ENCODE measurements at regions not wholly inside any gene's neighbourhood (a gene's known extent, or its start where the extent isn't known, plus 50 kb on each side); places are given as distances from the start of the nearest gene placed in this dataset.

DNA sequence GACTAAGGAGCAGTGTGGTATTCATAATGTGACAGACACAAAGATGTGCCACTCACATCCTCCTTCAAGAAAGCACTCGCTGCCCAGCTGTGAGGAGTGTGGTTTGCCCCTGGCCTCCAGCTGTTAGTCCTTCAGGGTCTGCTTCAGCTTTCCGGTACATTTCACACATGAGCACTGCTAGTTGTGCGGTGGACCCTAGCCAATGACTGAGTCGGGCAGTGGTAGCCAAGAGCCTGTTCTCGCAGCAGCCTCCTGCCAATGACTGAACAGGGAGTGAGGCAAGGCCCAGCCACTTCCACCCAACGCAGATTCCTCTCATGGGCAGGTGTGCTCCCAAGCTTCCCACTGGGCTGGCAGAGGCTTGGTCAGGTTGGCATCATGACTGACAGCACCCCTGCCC lies 254.3 kb downstream of the RBM43 start:
- peak; percentile 70 for DNase-seq (ENCODE audit: missing footprints)
- intact Hi-C loops (cut with DNase I): no loop called here
- ATAC-seq: peak; percentile 46

DNA sequence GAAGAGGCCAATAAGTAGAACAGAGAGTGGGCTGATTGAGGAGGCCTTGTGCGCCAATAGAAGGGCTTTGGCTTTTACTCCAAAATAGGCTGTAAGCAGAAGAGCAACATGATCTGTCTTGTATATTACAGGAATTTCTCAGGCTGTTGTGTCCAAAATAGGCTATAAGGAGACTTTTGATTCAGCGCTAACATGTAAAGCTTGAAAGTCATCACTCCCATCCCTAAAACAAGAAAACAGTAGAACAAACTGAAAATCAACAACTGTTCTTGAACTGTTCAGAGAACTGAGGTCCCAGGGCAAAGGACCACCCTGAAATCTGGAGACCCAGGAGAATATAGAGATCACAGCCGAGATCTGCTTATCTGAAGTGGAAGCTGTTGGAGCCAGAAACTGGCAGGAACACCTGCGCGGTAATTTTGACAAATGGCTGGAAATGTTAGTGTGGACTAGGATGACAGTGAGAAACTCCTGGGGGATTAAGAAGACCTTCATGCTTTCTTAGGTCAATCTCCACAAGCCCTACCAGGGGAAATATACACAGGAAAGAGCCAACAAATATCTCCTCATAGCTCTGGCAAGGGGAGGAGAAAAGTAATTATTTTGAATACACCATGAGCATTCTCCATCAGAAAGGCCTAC lies 258.6 kb downstream of the RBM43 start:
- ATAC-seq: no peak
- intact Hi-C loops (cut with DNase I): no loop called here
- no peak for DNase-seq (ENCODE audit: missing footprints)

DNA sequence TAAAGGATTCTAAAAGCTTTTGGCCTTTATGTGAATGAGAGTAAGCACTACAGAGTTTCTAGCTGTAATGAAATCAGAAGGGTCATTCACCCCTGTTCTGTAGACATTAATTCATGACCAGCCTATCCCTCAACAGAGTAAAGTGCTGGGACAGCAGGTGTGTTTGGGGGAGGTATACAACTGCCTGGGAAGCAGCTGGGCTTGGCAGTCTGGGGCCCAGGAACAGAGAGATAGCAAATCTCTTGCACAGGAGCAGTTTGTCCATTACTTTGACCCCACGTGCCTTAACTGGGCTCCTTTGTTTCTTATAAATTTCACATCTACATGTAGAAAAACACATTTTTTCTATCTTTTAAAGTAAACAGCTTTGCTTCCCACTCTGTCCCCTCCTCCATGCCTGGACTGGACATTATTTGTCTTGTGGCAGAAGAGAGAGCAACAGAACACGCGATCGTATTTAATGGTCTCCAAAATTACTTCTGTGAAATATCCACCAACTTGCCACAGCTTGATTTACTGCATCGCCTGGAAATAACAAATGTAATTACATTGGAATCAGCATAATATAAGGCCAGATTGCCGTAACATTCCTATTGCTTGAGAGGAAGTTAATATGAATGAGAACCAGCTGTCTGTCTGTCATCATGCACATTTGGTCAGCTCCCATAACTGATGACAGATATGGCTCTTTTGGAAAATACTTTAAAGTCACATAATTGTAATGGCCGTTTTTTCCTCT lies 263.8 kb downstream of the RBM43 start:
- intact Hi-C loops (cut with DNase I): no loop called here
- no peak for ATAC-seq
- no peak for DNase-seq (ENCODE audit: missing footprints)

DNA sequence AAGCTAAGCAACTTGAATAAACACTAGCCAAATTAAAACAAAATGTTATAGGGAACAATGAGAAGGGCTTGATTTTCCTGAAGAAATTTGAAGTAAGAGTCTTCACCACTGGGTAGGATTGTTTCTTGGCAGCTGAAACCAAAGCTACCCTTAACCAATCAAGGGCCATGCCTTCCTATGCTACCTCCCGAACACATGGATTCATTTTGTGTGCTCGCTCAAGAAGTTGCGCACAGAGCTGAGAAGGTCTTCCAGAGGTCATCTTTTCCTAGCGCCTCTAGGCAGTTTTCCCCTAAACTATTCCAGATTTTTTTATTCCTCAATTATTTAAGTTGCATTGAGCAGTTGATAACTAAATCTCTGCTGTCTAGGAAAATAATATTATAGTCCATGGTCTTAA lies 264.6 kb downstream of the RBM43 start:
- ATAC-seq (no peak), DNase-seq (ENCODE audit: missing footprints) (no peak)
- intact Hi-C loops (cut with DNase I): no loop called here

DNA sequence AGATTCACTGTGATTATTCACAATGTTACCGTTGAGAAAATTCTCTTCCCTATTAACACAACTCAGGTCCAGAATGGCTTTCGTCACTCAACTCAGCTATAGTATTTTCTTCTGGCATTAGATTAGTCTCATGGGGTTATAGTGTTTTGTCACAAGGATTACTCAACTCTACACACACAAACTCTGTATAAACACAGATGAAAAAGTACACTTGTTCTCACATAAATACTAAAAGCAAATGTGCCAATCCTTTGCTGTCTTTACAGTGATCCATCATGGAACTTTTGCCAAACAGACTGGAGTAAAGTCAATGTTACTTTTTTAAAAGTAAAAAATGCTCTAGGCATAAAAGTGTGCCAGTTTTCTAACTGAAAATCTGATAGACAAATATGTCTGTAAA lies 267.6 kb downstream of the RBM43 start:
- no peak for ATAC-seq
- no peak for DNase-seq (ENCODE audit: missing footprints)
- intact Hi-C loops (cut with DNase I): no loop called here

DNA sequence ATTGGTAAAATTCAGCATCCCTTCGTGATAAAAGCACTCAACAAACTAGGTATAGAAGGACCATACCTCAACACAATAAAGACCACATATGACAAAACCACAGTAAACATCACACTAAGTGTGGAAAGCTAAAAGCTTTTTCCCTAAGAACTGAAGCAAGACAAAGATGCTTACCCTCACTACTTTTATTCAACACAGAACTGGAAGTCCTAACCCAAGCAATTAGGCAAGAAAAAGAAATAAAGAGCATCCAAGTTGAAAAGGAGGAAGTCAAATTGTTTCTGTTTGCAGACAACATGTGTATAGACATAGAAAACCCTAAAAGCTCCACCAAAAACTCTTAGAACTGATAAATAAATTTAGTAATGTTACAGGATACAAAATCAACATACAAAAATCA lies 271.7 kb downstream of the RBM43 start:
- no peak for DNase-seq (ENCODE audit: missing footprints)
- no peak for ATAC-seq
- intact Hi-C loops (cut with DNase I): no loop called here

DNA sequence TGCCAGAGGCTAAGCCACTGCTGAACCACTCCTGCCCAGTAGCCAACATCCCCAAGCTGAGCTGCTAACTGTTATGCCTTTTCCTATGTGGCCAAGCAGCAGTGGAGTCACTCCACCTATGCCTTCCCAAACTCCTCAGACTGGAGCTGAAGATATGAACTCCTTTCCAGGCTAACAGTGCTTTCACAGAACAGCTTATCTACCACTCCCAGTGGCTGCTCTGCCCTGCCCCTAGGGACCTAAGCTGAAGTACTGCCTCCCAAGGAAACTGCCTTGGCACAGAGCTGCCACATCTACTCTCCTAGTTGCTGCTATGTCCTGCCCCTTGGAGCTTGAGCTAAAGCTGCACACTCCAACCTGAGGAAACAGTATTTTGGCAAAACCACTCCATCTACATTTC lies 275.9 kb downstream of the RBM43 start:
- ATAC-seq (no peak), DNase-seq (ENCODE audit: missing footprints) (no peak)
- intact Hi-C loops (cut with DNase I): no loop called here

DNA sequence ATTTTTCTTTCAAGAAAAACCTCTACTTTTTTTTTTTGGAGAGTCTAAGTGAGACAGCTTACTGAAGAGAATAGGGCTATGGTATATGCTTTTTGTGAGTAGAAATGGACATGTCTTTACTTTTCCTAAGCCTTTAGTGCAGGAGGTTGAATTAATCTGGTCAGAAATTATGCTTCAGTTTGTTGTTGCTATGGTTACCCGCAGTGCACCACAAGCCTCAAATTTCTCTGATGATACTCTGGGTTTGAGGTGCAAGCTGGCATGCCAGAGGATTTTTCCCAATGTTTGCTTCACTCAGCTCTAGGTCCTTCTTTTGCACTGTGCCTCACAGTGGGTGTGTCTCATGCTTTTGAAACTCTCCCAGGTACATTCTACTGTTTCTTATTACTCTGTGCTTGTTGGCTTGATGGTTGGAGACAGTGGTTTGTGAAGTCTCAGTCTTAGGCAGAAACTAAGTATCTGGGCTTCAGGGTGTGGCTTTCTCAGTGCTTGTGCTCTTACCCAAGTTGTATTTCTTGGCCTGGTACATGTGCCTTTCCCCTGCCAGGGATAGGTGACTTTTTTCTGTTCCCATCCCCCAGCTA lies 278.3 kb downstream of the RBM43 start:
- no peak for DNase-seq (ENCODE audit: missing footprints)
- no peak for ATAC-seq
- intact Hi-C loops (cut with DNase I): no loop called here

DNA sequence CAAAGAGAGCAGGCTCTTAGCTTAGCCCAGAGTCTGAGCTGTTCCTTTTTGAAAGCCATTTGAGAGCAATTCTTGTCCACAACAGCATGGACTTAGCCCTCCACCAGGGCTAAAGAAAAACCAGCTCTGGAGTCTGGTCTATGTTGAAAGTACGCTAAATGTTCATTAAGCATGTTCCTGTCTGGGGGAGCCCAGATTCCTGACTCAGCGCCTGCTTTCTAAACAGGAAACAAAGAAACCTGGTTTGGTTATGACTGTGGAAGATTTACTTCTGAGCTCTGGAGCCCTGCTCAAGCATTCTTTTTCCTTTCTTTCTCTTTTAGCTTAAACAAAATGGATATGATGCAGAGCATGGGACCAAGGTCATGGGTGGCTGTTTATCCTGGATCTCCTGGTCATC lies 279.8 kb downstream of the RBM43 start:
- ATAC-seq (no peak), DNase-seq (ENCODE audit: missing footprints) (no peak)
- intact Hi-C loops (cut with DNase I): no loop called here

DNA sequence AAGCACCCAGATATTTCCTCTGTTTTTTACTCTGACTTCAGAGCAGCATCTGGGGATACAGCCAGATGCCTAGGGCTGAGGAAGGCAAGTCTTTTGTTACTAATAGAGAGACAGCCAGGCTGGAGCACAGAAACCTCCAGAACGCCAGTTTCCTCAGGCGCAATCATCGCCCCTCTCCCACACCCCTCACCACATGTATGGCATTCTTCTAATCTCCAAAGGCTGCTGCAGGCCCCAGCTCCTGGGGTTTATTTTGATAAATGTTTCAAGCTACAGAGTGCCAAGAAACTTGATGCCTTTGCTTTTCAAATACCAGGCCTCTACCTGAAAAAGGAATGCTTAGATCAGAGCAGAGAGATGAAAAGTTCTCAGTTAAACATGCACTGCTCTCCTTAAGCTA lies 283.6 kb downstream of the RBM43 start:
- intact Hi-C loops (cut with DNase I): no loop called here
- ATAC-seq: no peak
- no peak for DNase-seq (ENCODE audit: missing footprints)

DNA sequence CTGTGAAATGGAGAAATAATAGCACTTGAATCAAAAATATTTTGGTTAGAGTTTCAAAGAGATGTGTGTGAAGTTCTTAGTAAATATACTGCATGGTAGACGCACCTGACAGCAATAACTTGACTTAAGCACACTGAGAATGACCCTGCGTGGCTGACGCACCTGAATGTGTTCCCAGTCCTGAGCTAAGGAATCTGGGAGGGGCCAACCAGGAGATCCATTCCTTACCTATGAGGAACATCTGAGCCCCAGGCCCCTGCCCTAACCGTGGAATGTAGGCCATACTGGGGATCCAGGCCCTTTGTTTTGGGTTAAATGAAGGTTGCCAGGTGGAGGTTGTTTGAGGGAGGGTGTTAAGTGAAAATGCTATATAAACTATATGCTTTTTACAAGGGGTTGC lies 284.4 kb downstream of the RBM43 start:
- DNase-seq (ENCODE audit: missing footprints) (no peak), ATAC-seq (no peak)
- intact Hi-C loops (cut with DNase I): no loop called here

DNA sequence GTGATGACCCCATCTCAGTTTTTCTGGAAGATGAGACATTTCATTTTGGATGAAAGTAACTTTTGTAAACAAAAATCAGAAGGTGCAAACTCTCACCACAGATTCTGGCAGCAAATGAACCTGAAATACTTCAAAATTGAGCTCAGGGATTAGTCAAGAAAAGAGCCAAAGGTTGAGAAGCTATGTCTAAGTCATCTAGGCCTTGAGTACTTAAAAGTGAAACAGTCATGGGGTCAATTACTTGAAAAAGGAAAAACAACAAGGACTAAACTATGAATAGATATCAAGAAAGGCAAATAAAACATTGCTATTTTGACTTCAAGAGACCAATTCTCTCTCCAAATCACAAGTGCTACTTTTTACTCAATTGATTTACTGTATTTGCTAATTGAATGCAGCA lies 285.1 kb downstream of the RBM43 start:
- intact Hi-C loops (cut with DNase I): no loop called here
- ATAC-seq: no peak
- DNase-seq (ENCODE audit: missing footprints): no peak

DNA sequence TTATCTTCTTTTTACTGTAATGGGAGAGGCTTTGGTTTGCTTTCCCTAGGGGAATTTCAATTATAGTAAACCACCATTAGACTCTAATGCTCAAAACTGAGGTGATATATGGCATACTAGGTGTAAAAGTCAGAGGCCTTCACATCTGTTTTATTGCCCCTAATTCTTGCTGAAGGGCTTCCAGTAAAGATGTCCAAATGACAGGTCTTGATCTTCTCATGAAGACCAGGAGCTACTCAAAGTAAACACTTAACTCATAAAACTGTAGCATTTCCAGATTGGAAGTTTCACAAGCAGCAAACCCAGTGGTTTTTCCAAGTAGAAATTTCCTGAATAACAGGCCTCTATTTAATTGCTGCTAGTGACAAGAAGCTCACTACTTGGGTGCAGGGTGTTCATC lies 286.8 kb downstream of the RBM43 start:
- DNase-seq (ENCODE audit: missing footprints): no peak
- no peak for ATAC-seq
- intact Hi-C loops (cut with DNase I): no loop called here

DNA sequence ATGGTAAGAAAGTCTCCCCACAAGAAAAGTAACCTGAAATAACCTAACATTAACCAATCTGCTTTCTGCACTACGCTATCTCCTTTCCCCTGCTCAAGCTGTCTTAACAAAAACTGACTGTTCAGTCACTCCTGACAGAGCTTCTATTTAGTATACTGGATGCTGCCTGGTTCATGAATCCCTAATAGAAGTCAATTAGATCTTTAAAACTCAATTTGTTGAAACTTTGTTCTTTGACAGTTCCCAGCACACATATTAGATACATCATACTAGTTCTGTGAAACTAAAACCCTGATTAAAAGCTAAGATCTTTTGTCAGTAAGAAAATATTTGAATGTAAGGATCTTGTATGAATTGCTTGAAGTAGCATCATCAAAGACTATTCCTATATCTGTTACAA lies 287.4 kb downstream of the RBM43 start:
- DNase-seq (ENCODE audit: missing footprints) (no peak), ATAC-seq (no peak)
- intact Hi-C loops (cut with DNase I): no loop called here

DNA sequence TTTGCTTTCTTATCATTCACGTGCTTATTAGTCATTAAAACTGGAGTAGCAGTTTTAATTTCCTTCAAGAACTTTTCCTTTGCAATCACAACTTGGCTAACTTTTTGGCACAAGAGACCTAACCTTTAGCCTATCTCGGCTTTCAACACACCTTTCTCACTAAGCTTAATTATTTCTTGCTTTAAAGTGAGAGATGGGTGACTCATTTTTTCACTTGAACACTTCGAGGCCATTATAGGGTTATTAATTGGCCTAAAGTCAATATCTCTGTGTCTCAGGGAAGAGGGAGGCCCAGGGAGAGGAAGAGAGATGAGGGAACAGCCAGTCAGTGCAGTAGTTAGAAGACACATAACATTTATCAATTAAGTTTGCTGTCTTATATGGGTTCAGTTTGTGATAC lies 289.8 kb downstream of the RBM43 start:
- ATAC-seq: no peak
- intact Hi-C loops (cut with DNase I): no loop called here
- no peak for DNase-seq (ENCODE audit: missing footprints)

DNA sequence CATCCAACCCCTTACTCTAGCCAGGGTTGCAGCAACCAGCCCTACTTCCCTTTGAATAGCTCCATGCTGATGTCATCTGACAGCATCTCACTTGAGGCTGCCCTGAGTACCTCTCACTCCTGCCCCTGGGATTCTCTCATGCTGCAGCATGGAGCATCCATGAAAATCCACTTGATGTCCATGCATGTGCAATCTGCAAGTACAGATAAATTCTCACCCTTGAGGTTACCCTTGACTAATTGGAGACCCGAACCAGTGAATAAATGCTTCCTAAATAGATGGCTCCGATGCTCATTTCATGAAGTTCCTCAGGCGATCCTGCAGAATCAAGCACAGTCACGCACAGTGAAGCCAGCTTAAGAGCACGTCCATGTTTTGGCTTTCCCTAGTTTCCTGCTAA lies 298.3 kb downstream of the RBM43 start:
- no peak for DNase-seq (ENCODE audit: missing footprints)
- ATAC-seq: no peak
- intact Hi-C loops (cut with DNase I): no loop called here

DNA sequence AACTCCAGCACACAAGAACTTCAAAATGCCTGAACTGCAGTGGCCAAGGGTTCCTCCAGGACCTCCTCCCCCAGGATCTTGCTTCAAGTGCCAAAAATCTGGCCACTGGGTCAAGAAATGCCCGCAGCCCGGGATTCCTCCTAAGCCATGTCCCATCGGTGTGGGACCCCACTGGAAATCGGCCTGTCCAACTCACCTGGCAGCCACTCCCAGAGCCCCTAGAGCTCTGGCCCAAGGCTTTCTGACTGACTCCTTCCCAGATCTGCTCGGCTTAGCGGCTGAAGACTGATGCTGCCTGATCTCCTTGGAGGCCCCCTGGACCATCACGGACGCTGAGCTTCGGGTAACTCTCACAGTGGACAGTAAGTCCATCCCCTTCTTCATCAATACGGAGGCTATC lies 306.4 kb downstream of the RBM43 start:
- DNase-seq (ENCODE audit: missing footprints) (no peak), ATAC-seq (no peak)

DNA sequence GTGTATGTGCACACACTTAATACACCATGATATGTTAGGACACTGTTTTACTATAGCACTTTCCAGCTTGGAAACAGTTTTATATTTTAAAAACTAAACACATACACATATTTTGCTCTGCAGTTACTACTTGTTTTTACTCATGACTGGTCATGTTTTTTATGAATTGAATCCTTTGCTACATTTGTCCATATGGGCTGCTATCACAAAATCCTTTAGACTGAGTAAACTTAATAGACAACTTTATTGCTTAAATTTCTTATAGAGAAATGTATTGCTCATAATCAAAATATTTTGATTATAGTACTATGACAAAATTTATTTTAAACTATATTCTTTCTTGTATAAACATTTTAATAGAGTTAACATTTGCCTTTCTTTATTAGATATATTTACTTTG lies 314.8 kb downstream of the RBM43 start:
- DNase-seq (ENCODE audit: missing footprints) (no peak), ATAC-seq (no peak)
- intact Hi-C loops (cut with DNase I): no loop called here

More for the DNA sequence above, 306.4 kb downstream of the RBM43 start:
- intact Hi-C loops (cut with DNase I): no loop called here

DNA sequence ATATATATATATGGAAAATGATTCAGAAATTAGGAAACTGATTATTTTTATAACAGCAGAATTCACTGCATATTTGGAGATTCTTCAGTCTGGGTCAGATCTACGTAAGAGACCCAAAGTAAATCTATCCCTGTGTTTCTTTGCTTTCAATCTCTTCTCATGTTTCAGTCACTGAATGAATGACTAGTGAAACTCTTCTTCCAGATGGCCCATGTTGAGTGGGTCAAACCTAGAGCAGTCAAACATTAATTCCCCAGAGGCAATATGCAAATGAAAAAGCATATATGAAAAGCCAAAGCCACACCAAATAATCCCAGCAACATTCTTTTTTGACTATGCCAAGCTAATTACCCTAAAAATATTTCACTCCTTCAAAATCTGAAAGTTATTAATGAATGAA lies 317.3 kb downstream of the RBM43 start:
- ATAC-seq: no peak
- intact Hi-C loops (cut with DNase I): no loop called here

DNA sequence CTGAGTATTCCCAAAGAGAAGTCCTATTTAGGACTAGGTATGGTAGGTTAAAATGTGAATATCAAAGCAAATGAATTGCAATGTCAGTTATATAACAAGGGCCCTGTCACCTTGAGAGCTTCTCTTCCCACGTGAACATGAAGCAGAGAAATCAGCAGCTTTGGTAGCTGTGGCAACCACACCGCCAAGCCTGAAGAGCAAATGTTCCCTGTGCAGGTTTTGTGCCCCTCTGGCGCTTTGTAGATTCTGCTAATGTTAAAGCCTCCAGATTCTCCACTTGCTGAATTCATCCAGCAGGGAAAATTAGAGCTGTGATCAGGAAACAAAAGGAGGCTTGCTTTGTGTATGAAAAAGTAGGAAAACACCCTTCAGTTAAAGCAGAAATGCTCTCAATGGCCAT lies 322.6 kb downstream of the RBM43 start:
- no peak for ATAC-seq
- intact Hi-C loops (cut with DNase I): no loop called here
- DNase-seq (ENCODE audit: missing footprints): no peak

More for the DNA sequence above, 317.3 kb downstream of the RBM43 start:
- no peak for DNase-seq (ENCODE audit: missing footprints)

DNA sequence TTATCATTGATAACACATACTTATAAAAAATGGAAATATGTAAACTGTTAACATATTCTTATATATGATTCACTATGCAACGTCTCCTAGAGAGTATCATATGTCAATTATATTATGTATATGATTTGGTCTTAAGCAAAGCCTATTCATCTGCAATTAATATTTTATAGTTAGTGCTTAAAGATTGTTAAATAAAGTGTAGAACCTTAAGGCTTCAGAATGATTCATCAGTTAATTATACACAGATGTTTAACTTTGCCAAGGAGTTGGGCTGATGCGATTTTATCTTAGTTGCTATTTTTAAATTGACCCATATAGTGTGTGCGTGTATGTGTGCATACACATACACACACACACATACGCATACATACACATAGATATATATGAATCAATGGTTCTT lies 323.1 kb downstream of the RBM43 start:
- intact Hi-C loops (cut with DNase I): no loop called here
- no peak for ATAC-seq
- DNase-seq (ENCODE audit: missing footprints): no peak

All from Right ventricle myocardium inferior (tissue), 1 donor.